ENCODE measurements at regions not wholly inside any gene's neighbourhood (a gene's known extent, or its start where the extent isn't known, plus 50 kb on each side); places are given as distances from the start of the nearest gene placed in this dataset.
A peak's percentile ranks its signal among the peaks of the same experiment; 100 is the strongest.
"Not testable (repeated sequence)": the region's sequence is repeated elsewhere in the genome, so short reads cannot be mapped to it uniquely, and the experiment has no call there.

DNA sequence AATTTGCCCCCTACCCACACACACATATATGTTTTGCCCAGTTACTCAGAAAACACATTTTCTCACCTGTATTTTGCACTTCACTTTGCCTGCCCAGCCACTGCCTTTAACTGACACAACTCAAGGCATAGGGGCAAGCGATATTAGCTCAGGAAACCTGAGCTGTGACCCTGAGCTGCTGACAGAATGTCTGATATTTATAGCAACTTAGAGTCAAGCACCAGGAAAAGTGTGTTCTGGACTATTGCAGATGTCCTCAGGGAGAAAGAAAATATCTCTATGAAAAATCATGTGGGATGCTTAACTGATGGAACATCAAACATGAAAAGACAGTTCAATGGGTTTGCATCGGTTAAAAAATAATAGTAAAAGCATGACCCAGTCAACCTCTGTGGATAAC, 63.9 kb upstream of the SLC35C1 start:
- intact Hi-C loops (cut with DNase I) = no loop called here
- FAIRE-seq (no peak), DNase-seq (no peak), ATAC-seq (no peak)
- H3K4me3 ChIP-seq = no peak overlapping the region
- no peaks in the 10 kb centered on the region for H3K27me3 ChIP-seq
- H3K4me1 ChIP-seq = no peaks in the 10 kb centered on the region
- 50 to 57% methylated on average over 2 of the region's 2 CpGs for WGBS, 2 donors
- TF ChIP-seq, protein P1, sequence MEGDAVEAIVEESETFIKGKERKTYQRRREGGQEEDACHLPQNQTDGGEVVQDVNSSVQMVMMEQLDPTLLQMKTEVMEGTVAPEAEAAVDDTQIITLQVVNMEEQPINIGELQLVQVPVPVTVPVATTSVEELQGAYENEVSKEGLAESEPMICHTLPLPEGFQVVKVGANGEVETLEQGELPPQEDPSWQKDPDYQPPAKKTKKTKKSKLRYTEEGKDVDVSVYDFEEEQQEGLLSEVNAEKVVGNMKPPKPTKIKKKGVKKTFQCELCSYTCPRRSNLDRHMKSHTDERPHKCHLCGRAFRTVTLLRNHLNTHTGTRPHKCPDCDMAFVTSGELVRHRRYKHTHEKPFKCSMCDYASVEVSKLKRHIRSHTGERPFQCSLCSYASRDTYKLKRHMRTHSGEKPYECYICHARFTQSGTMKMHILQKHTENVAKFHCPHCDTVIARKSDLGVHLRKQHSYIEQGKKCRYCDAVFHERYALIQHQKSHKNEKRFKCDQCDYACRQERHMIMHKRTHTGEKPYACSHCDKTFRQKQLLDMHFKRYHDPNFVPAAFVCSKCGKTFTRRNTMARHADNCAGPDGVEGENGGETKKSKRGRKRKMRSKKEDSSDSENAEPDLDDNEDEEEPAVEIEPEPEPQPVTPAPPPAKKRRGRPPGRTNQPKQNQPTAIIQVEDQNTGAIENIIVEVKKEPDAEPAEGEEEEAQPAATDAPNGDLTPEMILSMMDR (IDR thresholded peaks at IDR 0.05) = no peak
- H3K9me3 ChIP-seq = no peaks in the 10 kb centered on the region
- no peaks in the 10 kb centered on the region for H3K36me3 ChIP-seq
- no peak overlapping the region for H3K27ac ChIP-seq

DNA sequence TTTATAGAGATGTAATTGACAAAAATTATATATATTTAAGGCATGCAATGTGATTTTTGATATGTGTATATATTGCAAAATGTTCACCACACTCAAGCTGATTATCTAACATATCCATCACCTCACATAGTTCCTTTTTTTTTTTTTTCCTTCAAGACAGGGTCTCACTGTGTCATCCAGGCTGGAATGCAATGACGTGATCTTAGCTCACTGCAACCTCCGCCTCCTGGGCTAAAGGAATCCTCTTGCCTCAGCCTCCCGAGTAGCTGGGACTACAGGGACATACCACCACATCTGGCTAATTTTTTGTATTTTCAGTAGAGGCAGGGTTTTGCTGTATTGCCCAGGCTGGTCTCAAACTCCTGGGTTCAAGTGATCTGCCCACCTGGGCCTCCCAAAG, 65.1 kb upstream of the SLC35C1 start:
- ATAC-seq (no peak), FAIRE-seq (no peak), DNase-seq (no peak)
- WGBS, 2 donors = 79 to 94% methylated on average over 3 of the region's 3 CpGs
- intact Hi-C loops (cut with DNase I) = no loop called here
- no peaks in the 10 kb centered on the region for H3K9me3 ChIP-seq
- no peaks in the 10 kb centered on the region for H3K27me3 ChIP-seq
- no peak overlapping the region for H3K4me3 ChIP-seq
- TF ChIP-seq, protein P1 (IDR thresholded peaks at IDR 0.05) = no peak
- no peaks in the 10 kb centered on the region for H3K4me1 ChIP-seq
- no peak overlapping the region for H3K27ac ChIP-seq
- H3K36me3 ChIP-seq = no peaks in the 10 kb centered on the region

DNA sequence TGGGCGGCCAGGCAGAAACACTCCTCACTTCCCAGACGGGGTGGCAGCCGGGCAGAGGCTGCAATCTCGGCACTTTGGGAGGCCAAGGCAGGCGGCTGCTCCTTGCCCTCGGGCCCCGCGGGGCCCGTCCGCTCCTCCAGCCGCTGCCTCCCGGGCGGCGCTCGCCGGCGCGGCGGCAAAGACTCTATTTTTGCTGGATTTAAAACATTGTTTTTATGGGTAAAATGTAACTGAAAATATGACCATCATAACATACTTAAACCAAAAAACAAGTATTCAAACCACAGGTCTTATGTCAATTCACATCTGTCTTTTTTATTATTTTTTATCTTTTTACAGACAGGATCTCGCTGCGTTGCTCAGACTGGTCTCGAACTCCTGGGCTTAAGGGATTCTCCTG, 65.9 kb upstream of the SLC35C1 start:
- H3K4me3 ChIP-seq; H3K27ac ChIP-seq; H3K36me3 ChIP-seq; DNase-seq; H3K9me3 ChIP-seq; intact Hi-C loops (cut with DNase I); H3K4me1 ChIP-seq; FAIRE-seq; H3K27me3 ChIP-seq; ATAC-seq: not testable (repeated sequence)
- WGBS, 2 donors = 92 to 94% methylated on average over 12 to 21 of the region's 22 CpGs

DNA sequence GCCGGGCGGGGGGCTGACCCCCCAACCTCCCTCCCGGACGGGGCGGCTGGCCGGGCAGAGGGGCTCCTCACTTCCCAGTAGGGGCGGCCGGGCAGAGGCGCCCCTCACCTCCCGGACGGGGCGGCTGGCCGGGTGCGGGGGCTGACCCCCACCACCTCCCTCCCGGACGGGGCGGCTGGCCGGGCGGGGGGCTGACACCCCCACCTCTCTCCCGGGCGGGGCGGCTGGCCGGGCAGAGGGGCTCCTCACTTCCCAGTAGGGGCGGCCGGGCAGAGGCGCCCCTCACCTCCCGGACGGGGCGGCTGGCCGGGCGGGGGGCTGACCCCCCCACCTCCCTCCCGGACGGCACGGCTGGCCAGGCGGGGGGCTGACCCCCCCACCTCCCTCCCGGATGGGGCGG, 66.8 kb upstream of the SLC35C1 start:
- intact Hi-C loops (cut with DNase I); H3K4me3 ChIP-seq; H3K36me3 ChIP-seq; FAIRE-seq; H3K9me3 ChIP-seq; H3K27ac ChIP-seq; DNase-seq; H3K27me3 ChIP-seq; ATAC-seq; H3K4me1 ChIP-seq: not testable (repeated sequence)
- 90% methylated on average over 18 of the region's 37 CpGs; no CpG with 5 or more reads in 1 of the 2 donors for WGBS, 2 donors

DNA sequence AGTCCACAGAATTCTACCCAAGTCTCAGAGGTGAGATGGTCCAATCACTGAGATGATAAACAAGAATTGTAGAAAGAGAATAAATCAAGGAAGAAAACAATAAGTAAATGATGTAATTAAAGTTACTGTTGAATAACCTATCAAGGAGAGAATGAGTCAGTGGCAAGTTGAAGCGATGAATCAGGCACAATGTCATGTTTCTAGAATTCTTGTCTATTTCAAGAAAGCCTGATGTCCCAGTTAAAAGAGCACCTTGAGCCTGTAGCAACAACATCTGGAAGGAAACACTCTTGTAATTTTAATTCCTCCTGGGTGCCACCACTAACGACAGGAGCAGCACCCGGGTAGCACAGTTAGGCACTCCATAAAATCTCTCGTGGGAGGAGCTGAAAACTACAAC, 67.9 kb upstream of the SLC35C1 start:
- WGBS, 2 donors = 83 to 90% methylated on average over 4 of the region's 4 CpGs
- TF ChIP-seq, protein P1 (IDR thresholded peaks at IDR 0.05) = no peak
- Histone ChIP-seq H3K4me1 (no peaks in the 10 kb centered on the region), H3K36me3 (no peaks in the 10 kb centered on the region), H3K4me3 (no peak overlapping the region), H3K27ac (no peak overlapping the region), H3K27me3 (no peaks in the 10 kb centered on the region), H3K9me3 (no peaks in the 10 kb centered on the region)
- ATAC-seq (no peak), FAIRE-seq (no peak), DNase-seq (no peak)
- intact Hi-C loops (cut with DNase I) = no loop called here

DNA sequence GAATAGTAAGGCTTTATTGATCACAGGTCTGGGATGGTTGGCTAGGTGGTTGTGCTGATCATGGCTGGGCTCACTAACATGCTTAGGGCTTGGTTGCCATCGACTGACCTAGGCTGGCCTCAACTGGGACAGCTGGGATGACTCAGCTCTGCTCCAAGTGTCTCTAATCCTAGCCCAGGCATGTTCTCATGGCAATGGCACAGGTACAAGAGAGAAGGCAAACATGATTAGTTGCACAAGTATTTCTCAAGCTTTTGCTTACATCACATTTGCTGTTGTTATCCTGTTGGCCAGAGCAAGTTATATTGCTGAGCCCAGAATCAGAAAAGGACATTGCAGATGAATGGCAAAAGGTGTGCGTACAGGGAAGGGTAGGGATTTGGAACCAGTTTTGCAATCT, 68.5 kb upstream of the SLC35C1 start:
- intact Hi-C loops (cut with DNase I) = no loop called here
- FAIRE-seq = no peak
- peak; percentile 37 to 83 (median 69) for ATAC-seq
- 84 to 93% methylated on average over 2 of the region's 2 CpGs for WGBS, 2 donors
- Histone ChIP-seq H3K4me1 (no peaks in the 10 kb centered on the region), H3K27me3 (no peaks in the 10 kb centered on the region), H3K36me3 (no peaks in the 10 kb centered on the region), H3K27ac (no peak overlapping the region), H3K9me3 (no peaks in the 10 kb centered on the region), H3K4me3 (no peak overlapping the region)
- TF ChIP-seq, protein P1 (IDR thresholded peaks at IDR 0.05) = no peak
- DNase-seq = peak in 1 of 6 donors; percentile 33

Data from pancreas (tissue), 10 donors.